ENCODE measurements at regions not wholly inside any gene's neighbourhood (a gene's known extent, or its start where the extent isn't known, plus 50 kb on each side); places are given as distances from the start of the nearest gene placed in this dataset.

DNA sequence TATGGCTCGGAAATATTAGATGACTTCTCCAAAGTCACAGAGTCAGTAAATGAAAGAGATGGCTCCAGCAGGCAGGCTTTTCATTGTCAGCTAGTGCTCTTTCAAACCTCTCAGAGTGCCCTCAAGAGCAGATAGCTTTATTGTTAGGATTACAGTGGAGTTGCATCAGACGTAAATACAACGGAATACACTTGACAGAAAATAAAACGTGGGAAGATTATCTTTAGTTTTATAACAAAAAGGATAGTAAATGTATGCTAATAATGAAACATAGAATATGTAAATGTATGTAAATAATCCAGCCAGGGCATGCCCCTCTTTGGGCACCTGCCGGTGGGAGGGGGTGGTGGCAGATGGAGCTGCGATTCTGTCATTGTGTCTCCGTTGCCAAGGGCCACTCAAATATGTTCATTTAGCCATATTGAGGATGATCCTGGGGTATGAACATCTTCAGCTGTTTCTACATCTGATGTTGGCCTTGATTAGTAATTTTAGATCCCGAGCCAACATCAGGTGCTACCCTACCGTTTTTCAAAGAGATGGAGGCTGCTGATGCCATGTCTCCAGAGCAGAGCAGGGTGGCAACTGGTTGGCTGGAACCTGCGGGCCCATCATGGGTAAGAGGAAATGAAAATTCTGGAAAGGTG is 358.3 kb upstream of the SULF2 start:
- no peaks in the 10 kb centered on the region for H3K27me3 ChIP-seq
- no peak overlapping the region for H3K27ac ChIP-seq
- intact Hi-C loops (cut with DNase I): no loop called here
- no peaks in the 10 kb centered on the region for H3K36me3 ChIP-seq
- TF ChIP-seq, protein P1, sequence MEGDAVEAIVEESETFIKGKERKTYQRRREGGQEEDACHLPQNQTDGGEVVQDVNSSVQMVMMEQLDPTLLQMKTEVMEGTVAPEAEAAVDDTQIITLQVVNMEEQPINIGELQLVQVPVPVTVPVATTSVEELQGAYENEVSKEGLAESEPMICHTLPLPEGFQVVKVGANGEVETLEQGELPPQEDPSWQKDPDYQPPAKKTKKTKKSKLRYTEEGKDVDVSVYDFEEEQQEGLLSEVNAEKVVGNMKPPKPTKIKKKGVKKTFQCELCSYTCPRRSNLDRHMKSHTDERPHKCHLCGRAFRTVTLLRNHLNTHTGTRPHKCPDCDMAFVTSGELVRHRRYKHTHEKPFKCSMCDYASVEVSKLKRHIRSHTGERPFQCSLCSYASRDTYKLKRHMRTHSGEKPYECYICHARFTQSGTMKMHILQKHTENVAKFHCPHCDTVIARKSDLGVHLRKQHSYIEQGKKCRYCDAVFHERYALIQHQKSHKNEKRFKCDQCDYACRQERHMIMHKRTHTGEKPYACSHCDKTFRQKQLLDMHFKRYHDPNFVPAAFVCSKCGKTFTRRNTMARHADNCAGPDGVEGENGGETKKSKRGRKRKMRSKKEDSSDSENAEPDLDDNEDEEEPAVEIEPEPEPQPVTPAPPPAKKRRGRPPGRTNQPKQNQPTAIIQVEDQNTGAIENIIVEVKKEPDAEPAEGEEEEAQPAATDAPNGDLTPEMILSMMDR (IDR thresholded peaks at IDR 0.05): no peak
- no peak for DNase-seq (ENCODE audit: low spot score in 2 of 2)
- H3K4me3 ChIP-seq: no peak overlapping the region
- H3K4me1 ChIP-seq: no peaks in the 10 kb centered on the region
- H3K9me3 ChIP-seq: no peaks in the 10 kb centered on the region

GRCh38 chr20:48142516-48142773 is 357.2 kb upstream of the SULF2 start:
- Histone ChIP-seq H3K9me3 (no peaks in the 10 kb centered on the region), H3K4me3 (no peak overlapping the region), H3K36me3 (no peaks in the 10 kb centered on the region), H3K4me1 (no peaks in the 10 kb centered on the region), H3K27me3 (no peaks in the 10 kb centered on the region), H3K27ac (no peak overlapping the region)
- intact Hi-C loops (cut with DNase I): no loop called here
- TF ChIP-seq, protein P1 (IDR thresholded peaks at IDR 0.05): no peak
- no peak for DNase-seq (ENCODE audit: low spot score in 2 of 2)

DNA sequence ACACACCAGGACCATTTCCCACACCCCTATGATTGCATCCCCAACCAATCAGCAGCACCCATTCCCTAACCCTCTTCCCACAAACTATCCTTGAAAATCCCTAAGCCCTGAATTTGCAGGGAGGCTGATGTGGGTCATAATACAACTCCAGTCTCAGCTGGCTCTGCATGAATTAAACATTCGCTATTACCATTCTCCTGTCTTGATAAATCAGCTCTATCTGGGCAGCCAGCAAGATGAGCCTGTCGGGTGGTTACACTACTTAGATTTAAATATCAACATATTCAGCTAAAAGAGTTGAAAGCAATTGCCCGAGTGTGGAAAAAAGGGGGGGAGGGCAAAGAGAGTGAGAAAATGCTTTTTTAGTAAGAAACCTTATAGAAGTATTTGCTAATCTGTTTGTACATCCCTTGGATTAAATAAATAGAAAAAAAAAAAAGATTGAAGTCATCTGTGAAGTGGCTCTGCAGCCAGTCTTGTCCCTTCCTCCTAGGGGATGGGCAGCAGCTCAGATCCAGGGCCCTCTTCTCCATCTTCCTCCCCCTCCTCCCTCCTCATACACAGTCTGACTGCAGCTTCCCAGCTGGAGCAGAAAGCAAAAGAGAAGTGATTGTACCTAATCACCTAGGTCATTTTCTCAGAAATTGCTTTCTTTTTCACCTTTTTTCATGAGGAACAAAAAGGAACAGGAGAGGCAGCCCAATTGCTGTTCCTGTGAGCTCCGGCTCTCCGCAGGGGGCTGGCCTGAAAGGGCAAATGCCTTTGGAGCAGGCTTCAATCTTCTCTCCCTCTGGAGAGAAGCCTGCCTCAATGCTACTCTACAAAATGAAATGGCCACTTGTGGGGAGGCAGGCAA is 356.6 kb upstream of the SULF2 start:
- Histone ChIP-seq H3K4me3 (no peak overlapping the region), H3K27me3 (no peaks in the 10 kb centered on the region), H3K9me3 (no peaks in the 10 kb centered on the region), H3K27ac (no peak overlapping the region), H3K4me1 (no peaks in the 10 kb centered on the region), H3K36me3 (no peaks in the 10 kb centered on the region)
- DNase-seq (ENCODE audit: low spot score in 2 of 2): no peak
- intact Hi-C loops (cut with DNase I): no loop called here
- TF ChIP-seq, protein P1 (IDR thresholded peaks at IDR 0.05): no peak

- TF ChIP-seq, protein P1 (IDR thresholded peaks at IDR 0.05): no peak
- DNase-seq (ENCODE audit: low spot score in 2 of 2): no peak
- Histone ChIP-seq H3K4me1 (no peaks in the 10 kb centered on the region), H3K4me3 (no peak overlapping the region), H3K36me3 (no peaks in the 10 kb centered on the region), H3K27me3 (no peaks in the 10 kb centered on the region), H3K9me3 (no peaks in the 10 kb centered on the region), H3K27ac (no peak overlapping the region)
- intact Hi-C loops (cut with DNase I): no loop called here
These were observed 354.2 kb upstream of the SULF2 start for GRCh38 chr20:48139262-48140041.

DNA sequence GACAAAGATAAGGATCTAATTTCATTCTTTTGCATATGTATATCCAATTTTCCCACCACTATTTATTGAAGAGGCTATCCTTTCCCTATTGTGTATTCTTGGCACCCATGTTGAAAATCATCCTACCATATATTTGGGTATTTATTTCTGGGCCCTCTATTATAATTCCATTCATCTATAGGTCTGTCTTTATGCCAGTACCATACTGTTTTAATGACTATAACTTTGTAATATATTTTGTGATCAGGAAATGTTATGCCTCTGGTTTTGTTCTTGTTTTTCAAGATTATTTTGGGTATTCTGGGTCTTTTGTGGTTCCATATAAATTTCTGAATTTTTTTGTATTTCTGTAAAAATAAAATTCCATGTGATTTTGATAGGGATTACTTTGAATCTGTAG is 347.6 kb upstream of the SULF2 start:
- intact Hi-C loops (cut with DNase I): no loop called here
- TF ChIP-seq, protein P1 (IDR thresholded peaks at IDR 0.05): no peak
- Histone ChIP-seq H3K4me1 (peaks cover 0 to 8% of the 10 kb centered on the region in 2 donors), H3K27me3 (no peaks in the 10 kb centered on the region), H3K36me3 (no peaks in the 10 kb centered on the region), H3K27ac (no peak overlapping the region), H3K4me3 (no peak overlapping the region), H3K9me3 (no peaks in the 10 kb centered on the region)
- DNase-seq (ENCODE audit: low spot score in 2 of 2): no peak

Data from ascending aorta (tissue), 2 donors.